ENCODE measurements at regions not wholly inside any gene's neighbourhood (a gene's known extent, or its start where the extent isn't known, plus 50 kb on each side); places are given as distances from the start of the nearest gene placed in this dataset.

DNA sequence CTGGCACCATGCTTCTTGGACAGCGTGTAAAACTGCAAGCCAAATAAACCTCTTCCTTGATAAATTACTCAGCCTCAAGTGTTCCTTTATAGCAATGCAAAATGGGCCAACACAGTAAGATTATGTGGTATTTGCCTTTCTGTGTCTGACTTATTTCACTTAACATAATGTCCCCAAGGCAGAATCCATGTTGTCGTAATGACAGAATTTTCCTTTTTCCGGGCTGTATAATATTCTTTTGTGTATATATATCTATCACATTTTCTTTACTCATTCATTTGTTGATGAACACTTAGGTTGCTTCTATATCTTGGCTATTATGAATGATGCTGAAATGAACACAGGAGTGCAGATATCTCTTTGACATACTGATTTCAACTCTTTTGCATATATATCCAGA lies 209.1 kb upstream of the PTER start:
- H3K36me3 ChIP-seq (ENCODE audit: control insufficient read depth, insufficient read depth, low read length): no peaks in the 10 kb centered on the region
- H3K4me3 ChIP-seq (replicated peaks; ENCODE audit: low read depth, low read length): no peak overlapping the region
- no peak for DNase-seq (ENCODE audit: extremely low read depth, insufficient read length)
- H3K27me3 ChIP-seq (replicated peaks; ENCODE audit: control insufficient read depth, insufficient read depth, low read length): no peaks in the 10 kb centered on the region
- TF ChIP-seq, protein P1, sequence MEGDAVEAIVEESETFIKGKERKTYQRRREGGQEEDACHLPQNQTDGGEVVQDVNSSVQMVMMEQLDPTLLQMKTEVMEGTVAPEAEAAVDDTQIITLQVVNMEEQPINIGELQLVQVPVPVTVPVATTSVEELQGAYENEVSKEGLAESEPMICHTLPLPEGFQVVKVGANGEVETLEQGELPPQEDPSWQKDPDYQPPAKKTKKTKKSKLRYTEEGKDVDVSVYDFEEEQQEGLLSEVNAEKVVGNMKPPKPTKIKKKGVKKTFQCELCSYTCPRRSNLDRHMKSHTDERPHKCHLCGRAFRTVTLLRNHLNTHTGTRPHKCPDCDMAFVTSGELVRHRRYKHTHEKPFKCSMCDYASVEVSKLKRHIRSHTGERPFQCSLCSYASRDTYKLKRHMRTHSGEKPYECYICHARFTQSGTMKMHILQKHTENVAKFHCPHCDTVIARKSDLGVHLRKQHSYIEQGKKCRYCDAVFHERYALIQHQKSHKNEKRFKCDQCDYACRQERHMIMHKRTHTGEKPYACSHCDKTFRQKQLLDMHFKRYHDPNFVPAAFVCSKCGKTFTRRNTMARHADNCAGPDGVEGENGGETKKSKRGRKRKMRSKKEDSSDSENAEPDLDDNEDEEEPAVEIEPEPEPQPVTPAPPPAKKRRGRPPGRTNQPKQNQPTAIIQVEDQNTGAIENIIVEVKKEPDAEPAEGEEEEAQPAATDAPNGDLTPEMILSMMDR (IDR thresholded peaks at IDR 0.05; ENCODE audit: insufficient read depth, low read length, poor library complexity, severe bottlenecking): no peak

DNA sequence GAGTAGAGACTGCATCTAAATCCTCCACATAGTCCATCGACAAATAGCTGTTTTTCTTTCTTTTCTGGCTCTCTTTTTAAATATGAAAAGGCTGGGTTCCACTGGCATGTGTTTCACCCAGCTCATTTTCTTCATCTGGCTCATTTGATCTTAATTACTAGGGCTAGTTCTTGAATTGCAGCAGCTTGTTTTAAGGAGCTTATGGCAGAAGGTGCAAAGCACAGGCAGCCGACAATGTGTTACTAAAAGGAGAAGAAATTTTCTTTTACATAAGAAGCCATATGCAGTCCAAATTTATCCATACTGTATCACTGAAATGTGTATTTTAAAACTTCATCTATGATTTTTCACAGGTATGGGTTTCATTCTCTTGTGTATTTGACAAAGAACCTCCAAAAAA lies 205.6 kb upstream of the PTER start:
- no peak for DNase-seq (ENCODE audit: extremely low read depth, insufficient read length)
- no peaks in the 10 kb centered on the region for H3K27me3 ChIP-seq (replicated peaks; ENCODE audit: control insufficient read depth, insufficient read depth, low read length)
- no peaks in the 10 kb centered on the region for H3K36me3 ChIP-seq (ENCODE audit: control insufficient read depth, insufficient read depth, low read length)
- no peak overlapping the region for H3K4me3 ChIP-seq (replicated peaks; ENCODE audit: low read depth, low read length)
- TF ChIP-seq, protein P1 (IDR thresholded peaks at IDR 0.05; ENCODE audit: insufficient read depth, low read length, poor library complexity, severe bottlenecking): no peak

DNA sequence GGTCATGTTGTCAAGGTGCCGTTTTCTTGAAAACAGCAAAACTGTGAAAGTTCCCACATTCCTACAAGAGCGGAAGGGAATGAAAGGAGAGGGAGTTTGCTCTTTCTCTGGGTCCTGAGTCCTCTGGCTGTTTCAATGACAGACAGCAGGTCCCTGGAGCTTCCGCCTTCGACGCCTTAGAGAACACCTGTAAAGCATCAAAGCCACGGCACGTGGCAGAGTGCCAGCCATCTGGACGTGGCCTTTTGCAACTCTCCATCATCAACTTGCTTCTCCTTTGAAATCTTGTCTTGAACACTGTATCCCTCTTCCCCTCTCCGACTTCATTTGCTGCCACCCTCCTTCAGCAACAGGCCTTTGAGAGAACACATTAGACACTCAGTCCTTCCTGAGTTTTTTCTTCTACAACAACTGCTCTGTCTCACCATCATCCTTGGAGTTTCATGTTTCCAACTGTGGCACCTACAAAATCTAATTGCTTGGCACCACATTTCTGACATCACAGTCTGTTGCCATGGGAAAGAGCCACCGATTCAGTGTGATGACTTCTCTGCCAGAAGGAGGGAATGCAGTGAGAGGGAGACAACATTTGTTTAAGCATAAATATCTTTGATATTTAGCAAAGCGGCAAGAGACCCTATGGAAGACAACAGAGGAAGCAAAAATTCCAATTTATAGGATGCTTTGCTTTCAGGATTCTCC lies 204.9 kb upstream of the PTER start:
- no peak for DNase-seq (ENCODE audit: extremely low read depth, insufficient read length)
- Histone ChIP-seq H3K4me3 (replicated peaks; ENCODE audit: low read depth, low read length) (no peak overlapping the region), H3K36me3 (ENCODE audit: control insufficient read depth, insufficient read depth, low read length) (no peaks in the 10 kb centered on the region), H3K27me3 (replicated peaks; ENCODE audit: control insufficient read depth, insufficient read depth, low read length) (no peaks in the 10 kb centered on the region)
- TF ChIP-seq, protein P1 (IDR thresholded peaks at IDR 0.05; ENCODE audit: insufficient read depth, low read length, poor library complexity, severe bottlenecking): no peak

DNA sequence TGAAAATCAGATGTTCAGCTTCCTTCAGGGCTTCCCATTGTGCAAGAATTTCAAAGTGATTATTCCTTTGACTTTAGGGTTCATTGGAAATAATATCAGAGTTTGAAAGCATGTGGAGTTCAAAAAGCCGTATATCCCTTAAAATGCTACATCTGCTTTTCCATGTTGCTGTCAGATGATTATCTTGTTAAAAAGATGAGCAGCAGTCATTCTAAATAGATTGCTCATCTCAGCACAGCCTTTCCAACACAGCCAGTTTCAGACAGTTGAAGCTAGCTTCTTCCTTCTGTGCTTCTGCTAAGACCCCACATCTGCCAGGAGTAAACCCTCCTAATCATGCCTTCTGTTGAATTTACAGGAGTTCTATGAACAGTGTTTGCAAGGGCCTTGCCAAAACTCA lies 204.4 kb upstream of the PTER start:
- Histone ChIP-seq H3K36me3 (ENCODE audit: control insufficient read depth, insufficient read depth, low read length) (no peaks in the 10 kb centered on the region), H3K4me3 (replicated peaks; ENCODE audit: low read depth, low read length) (no peak overlapping the region), H3K27me3 (replicated peaks; ENCODE audit: control insufficient read depth, insufficient read depth, low read length) (no peaks in the 10 kb centered on the region)
- no peak for DNase-seq (ENCODE audit: extremely low read depth, insufficient read length)
- TF ChIP-seq, protein P1 (IDR thresholded peaks at IDR 0.05; ENCODE audit: insufficient read depth, low read length, poor library complexity, severe bottlenecking): no peak

DNA sequence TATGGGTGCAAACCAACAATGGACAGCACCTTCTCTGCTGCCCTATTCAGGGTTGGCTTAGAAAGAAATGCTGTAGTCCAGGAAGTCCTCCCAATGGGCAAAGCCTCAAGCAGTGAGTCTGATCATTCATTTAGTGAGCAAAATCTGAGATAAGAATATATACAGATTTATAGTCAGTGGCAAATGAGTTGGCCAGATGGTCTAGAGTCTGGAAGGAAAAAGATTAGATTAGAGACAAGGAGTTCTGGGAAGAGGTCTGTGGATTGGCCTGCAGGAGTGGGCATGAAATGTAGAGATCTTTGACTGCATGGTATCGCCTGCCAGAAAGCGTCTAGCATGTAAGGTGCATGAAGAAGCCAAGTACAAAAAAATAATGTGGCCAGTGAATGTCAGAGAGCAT lies 201.9 kb upstream of the PTER start:
- TF ChIP-seq, protein P1 (IDR thresholded peaks at IDR 0.05; ENCODE audit: insufficient read depth, low read length, poor library complexity, severe bottlenecking): no peak
- DNase-seq (ENCODE audit: extremely low read depth, insufficient read length): no peak
- Histone ChIP-seq H3K27me3 (replicated peaks; ENCODE audit: control insufficient read depth, insufficient read depth, low read length) (no peaks in the 10 kb centered on the region), H3K4me3 (replicated peaks; ENCODE audit: low read depth, low read length) (no peak overlapping the region), H3K36me3 (ENCODE audit: control insufficient read depth, insufficient read depth, low read length) (no peaks in the 10 kb centered on the region)

DNA sequence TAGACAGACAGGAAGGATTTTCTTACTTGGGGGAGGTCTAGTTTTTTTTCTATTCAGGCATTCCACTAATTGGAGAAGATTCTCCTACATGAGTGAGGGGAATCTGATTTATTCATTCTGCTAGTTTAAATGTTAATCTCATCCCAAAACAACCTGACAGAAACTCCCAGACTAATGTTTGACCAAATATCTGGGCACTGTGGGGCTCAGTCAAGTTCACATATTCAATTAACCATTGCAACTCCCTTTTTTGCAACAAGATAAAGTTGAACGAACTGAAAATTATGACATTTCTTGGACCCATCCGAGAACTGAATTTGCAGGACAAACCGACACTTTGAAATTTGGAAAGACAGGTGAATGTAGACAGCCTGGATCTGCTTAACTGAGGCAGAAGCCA lies 194.4 kb upstream of the PTER start:
- Histone ChIP-seq H3K27me3 (replicated peaks; ENCODE audit: control insufficient read depth, insufficient read depth, low read length) (no peaks in the 10 kb centered on the region), H3K4me3 (replicated peaks; ENCODE audit: low read depth, low read length) (no peak overlapping the region), H3K36me3 (ENCODE audit: control insufficient read depth, insufficient read depth, low read length) (no peaks in the 10 kb centered on the region)
- no peak for DNase-seq (ENCODE audit: extremely low read depth, insufficient read length)
- TF ChIP-seq, protein P1 (IDR thresholded peaks at IDR 0.05; ENCODE audit: insufficient read depth, low read length, poor library complexity, severe bottlenecking): no peak
